BJ (cell line): ENCODE measurements at regions not wholly inside any gene's neighbourhood (a gene's known extent, or its start where the extent isn't known, plus 50 kb on each side); places are given as distances from the start of the nearest gene placed in this dataset.

ENCODE experiments used
- CTCF ChIA-PET: fragments of 350-600 bp; formaldehyde crosslinking; extraction: SDS; loops from one replicate; lab custom pipeline; 2021; ENCODE audit warnings: antibody characterized with exemption, inconsistent platforms; lab: Yijun Ruan, JAX
- POLR2A ChIA-PET: fragments of 300-600 bp; sonication (Branson Sonifier 250); formaldehyde crosslinking; extraction: SDS; loops from one replicate; lab custom pipeline; 2021; ENCODE audit warnings: antibody characterized with exemption; lab: Charles Lee
- DNase-seq: peaks from one replicate; pipeline ENCODE4 v3.0.0-alpha.2; 2011; ENCODE audit warnings: low read depth
- H3K27me3 ChIP-seq: 2 replicates; pipeline ENCODE4 v1.6.0; 2011; ENCODE audit warnings: low read length; ENCODE audit not compliant: control insufficient read depth, insufficient read depth
- H3K36me3 ChIP-seq: 2 replicates; pipeline ENCODE4 v1.5.1; 2011; ENCODE audit warnings: low read length; ENCODE audit not compliant: control insufficient read depth, insufficient read depth
- H3K4me3 ChIP-seq: 2 replicates; pipeline ENCODE4 v1.5.1; 2011; ENCODE audit warnings: low read depth, mild to moderate bottlenecking, control low read depth, low read length
- CTCF ChIP-seq: IDR thresholded peaks from 2 replicates; pipeline ENCODE4 v1.5.1; 2011; ENCODE audit warnings: low read depth, mild to moderate bottlenecking, control low read depth, inconsistent platforms, low read length, moderate library complexity; ENCODE audit not compliant: insufficient read depth

- ChIA-PET CTCF (interaction anchor here (0.6 kb wide), 1 partner anchor 220 kb away, joined by 5 read pairs; no protein-coding TSS in a partner anchor), POLR2A (no interaction called here)
- TF ChIP-seq CTCF = no peak
These were observed 168.6 kb downstream of the ACER2 start for GRCh38 chr9:19577411-19577810.

GRCh38 chr9:19568946-19569345 is 160.1 kb downstream of the ACER2 start:
- POLR2A ChIA-PET = no interaction called here

More at GRCh38 chr9:19577411-19577810, 168.6 kb downstream of the ACER2 start:
- H3K27me3 ChIP-seq = no peaks in the 10 kb centered on the region
- no peaks in the 10 kb centered on the region for H3K36me3 ChIP-seq
- no peak for DNase-seq
- H3K4me3 ChIP-seq = no peak overlapping the region

GRCh38 chr9:19564396-19565061 is 155.7 kb downstream of the ACER2 start:
- DNase-seq = no peak
- no peaks in the 10 kb centered on the region for H3K36me3 ChIP-seq
- no peak overlapping the region for H3K4me3 ChIP-seq
- CTCF ChIA-PET = interaction anchor here (1.0 kb wide), 1 partner anchor 12 kb away, joined by 3 read pairs; no protein-coding TSS in a partner anchor
- no peaks in the 10 kb centered on the region for H3K27me3 ChIP-seq
- POLR2A ChIA-PET = no interaction called here
- no peak for TF ChIP-seq CTCF

More at GRCh38 chr9:19568946-19569345, 160.1 kb downstream of the ACER2 start:
- Histone ChIP-seq H3K27me3 (no peaks in the 10 kb centered on the region), H3K36me3 (no peaks in the 10 kb centered on the region), H3K4me3 (no peak overlapping the region)
- CTCF ChIA-PET = interaction anchor here (0.8 kb wide), 1 partner anchor 34 kb away, joined by 3 read pairs; no protein-coding TSS in a partner anchor
- no peak for DNase-seq
- no peak for TF ChIP-seq CTCF

GRCh38 chr9:19555214-19555613 is 146.4 kb downstream of the ACER2 start:
- no peak for DNase-seq
- Histone ChIP-seq H3K36me3 (no peaks in the 10 kb centered on the region), H3K27me3 (no peaks in the 10 kb centered on the region), H3K4me3 (no peak overlapping the region)
- ChIA-PET CTCF (no interaction called here), POLR2A (no interaction called here)
- TF ChIP-seq CTCF = no peak

GRCh38 chr9:19554529-19554928 is 145.7 kb downstream of the ACER2 start:
- Histone ChIP-seq H3K27me3 (no peaks in the 10 kb centered on the region), H3K36me3 (no peaks in the 10 kb centered on the region), H3K4me3 (no peak overlapping the region)
- ChIA-PET POLR2A (no interaction called here), CTCF (no interaction called here)
- TF ChIP-seq CTCF = no peak
- no peak for DNase-seq
